ENCODE measurements at regions not wholly inside any gene's neighbourhood (a gene's known extent, or its start where the extent isn't known, plus 50 kb on each side); places are given as distances from the start of the nearest gene placed in this dataset.

DNA sequence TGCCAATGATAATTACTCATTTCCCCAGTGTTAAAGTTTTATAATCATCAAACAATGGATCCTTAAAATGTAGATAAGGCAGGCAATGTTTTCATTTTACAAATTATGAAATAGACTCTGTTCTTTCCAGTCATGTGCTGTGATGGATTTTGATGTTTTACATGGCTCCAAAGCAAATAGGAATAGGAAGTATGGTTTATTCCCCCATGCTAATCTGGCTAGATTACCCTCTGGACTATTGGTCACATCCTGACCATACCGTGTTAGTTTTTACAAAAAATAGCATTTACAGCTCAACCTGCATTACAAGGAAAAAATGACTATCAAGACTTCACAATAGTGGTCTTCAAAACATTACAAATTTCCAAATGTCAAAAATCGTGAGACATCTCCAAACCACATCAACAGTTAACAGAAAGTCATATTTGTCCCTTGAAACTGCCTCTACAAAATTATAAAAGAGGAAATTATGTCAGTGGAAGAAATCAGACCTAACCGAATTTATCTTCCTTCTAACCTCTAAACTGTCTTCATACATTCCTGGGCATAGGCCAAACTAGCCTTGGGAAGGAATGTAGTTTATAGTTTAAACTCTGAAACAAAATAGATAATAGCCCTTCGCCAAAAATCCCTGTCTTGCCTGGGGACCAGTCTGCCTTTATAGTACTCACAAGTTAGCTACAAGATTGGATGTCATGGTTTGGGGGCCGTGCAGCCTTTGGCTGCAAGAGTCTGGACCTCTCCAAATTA, 1941.2 kb upstream of the CELF4 start:
- H3K4me3 ChIP-seq (ENCODE audit: low read depth, low read length), result no peak overlapping the region
- TF ChIP-seq, protein P1, sequence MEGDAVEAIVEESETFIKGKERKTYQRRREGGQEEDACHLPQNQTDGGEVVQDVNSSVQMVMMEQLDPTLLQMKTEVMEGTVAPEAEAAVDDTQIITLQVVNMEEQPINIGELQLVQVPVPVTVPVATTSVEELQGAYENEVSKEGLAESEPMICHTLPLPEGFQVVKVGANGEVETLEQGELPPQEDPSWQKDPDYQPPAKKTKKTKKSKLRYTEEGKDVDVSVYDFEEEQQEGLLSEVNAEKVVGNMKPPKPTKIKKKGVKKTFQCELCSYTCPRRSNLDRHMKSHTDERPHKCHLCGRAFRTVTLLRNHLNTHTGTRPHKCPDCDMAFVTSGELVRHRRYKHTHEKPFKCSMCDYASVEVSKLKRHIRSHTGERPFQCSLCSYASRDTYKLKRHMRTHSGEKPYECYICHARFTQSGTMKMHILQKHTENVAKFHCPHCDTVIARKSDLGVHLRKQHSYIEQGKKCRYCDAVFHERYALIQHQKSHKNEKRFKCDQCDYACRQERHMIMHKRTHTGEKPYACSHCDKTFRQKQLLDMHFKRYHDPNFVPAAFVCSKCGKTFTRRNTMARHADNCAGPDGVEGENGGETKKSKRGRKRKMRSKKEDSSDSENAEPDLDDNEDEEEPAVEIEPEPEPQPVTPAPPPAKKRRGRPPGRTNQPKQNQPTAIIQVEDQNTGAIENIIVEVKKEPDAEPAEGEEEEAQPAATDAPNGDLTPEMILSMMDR (conservative IDR thresholded peaks at IDR 0.05; ENCODE audit: low read depth, low read length), result no peak
- peak; percentile 7 for DNase-seq (ENCODE audit: low read depth)

DNA sequence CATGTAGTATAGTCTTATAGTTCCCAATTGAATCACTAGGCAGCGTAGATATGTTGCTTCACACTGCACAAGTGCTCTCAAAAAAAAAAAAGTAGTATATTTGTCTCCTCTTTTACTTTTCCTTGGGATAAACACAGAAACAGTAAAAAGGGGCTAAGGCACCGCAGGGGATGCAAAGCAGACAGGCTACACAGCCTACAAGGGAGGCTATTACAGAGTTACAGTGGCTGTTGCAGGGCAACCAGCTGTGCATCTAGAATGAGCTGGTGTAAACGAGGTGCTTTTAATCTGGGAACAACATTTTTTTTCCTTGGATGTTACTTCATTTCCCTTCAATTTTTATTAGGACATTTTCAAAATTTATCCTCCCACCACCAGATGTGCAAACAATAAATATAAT, 1934.7 kb upstream of the CELF4 start:
- DNase-seq (ENCODE audit: low read depth), result no peak
- H3K4me3 ChIP-seq (ENCODE audit: low read depth, low read length), result no peak overlapping the region
- TF ChIP-seq, protein P1 (conservative IDR thresholded peaks at IDR 0.05; ENCODE audit: low read depth, low read length), result no peak

DNA sequence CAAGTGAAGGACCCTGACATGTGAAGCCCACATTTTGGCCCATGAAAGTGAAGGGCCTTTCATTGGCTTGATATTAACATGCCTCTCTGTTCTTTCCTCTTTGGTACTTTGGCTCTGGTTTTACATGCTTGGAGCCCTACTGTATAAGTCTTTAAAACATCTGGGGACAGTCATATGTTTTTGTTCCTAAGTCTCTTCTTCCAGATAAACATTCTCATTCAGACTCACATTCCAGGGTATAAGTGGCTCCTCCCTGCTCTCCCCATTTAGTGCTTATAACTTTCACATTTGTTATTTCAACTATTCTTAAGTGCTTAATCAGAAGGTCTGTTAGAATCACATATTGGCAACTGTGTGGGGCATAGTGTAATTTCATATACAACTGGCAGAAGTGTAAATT, 1932.2 kb upstream of the CELF4 start:
- no peak for DNase-seq (ENCODE audit: low read depth)
- no peak overlapping the region for H3K4me3 ChIP-seq (ENCODE audit: low read depth, low read length)
- TF ChIP-seq, protein P1 (conservative IDR thresholded peaks at IDR 0.05; ENCODE audit: low read depth, low read length), result no peak

DNA sequence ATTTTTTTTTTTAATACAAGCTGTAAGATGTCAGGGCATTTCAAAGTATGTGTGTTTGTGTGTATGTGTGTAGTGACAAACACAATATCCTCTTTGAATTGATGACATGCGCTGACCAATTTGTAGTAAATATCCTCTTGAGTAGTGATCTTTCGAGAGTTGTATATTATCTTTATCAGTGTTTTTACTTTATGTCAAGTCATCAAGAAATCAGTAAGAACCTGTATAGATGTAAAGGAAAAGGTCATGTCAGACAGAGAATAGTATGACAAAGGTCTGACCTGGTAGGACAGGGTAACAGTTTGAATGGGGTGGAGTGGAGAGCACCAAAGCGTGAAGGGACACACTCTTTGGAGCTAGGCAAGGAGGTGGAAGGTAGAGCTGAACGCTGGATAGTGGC, 1931.4 kb upstream of the CELF4 start:
- TF ChIP-seq, protein P1 (conservative IDR thresholded peaks at IDR 0.05; ENCODE audit: low read depth, low read length), result no peak
- H3K4me3 ChIP-seq (ENCODE audit: low read depth, low read length), result no peak overlapping the region
- no peak for DNase-seq (ENCODE audit: low read depth)

DNA sequence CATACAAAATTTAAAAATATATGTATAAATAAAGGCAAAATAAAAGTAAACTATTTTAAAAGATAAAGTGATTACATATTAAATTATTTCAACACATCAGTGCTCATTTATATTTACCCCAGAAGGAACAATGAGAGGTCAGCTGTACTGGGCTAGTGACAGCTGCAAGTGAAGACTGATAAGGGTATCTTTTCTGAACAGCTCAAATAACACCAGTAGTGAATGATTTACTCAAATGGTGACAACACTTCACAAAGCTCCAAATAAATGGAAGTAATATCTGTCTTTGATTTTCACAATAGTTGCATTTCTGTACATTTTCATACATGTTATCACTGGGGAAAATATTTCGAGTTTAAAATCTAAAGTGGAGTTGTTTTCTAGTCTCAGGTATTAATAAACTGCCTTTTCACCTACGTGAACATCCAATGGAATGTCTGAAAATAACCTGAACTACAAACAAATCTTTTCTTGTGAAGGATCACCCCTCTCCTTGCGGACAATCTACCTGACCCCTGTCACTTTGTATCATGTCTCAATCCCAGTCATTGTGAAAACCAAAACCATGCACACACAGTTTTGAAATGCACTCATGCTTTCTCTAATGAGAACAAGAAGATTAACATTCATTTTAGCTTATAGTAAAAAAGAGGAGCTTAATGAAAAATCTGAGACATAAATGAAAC, 1928.8 kb upstream of the CELF4 start:
- TF ChIP-seq, protein P1 (conservative IDR thresholded peaks at IDR 0.05; ENCODE audit: low read depth, low read length), result no peak
- DNase-seq (ENCODE audit: low read depth), result no peak
- H3K4me3 ChIP-seq (ENCODE audit: low read depth, low read length), result no peak overlapping the region

DNA sequence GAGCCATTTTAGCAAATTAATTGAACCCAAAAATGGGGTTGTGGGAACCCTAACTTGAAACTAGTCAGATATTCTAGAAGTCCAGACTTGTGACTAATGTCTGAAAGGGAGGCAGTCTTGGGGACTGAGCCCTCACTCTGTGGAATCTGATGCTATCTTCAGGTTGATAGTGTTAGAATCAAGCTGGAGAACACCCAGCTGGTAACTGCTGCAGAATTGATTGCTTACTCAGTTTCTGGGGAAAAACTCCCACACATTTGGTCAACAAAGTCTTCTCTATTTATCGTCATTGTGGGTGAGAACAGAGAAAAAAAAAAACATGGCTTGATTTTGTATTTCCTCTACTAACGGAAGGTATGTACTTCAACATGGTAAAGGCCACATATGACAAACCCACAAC, 1925.8 kb upstream of the CELF4 start:
- no peak overlapping the region for H3K4me3 ChIP-seq (ENCODE audit: low read depth, low read length)
- TF ChIP-seq, protein P1 (conservative IDR thresholded peaks at IDR 0.05; ENCODE audit: low read depth, low read length), result no peak
- no peak for DNase-seq (ENCODE audit: low read depth)

DNA sequence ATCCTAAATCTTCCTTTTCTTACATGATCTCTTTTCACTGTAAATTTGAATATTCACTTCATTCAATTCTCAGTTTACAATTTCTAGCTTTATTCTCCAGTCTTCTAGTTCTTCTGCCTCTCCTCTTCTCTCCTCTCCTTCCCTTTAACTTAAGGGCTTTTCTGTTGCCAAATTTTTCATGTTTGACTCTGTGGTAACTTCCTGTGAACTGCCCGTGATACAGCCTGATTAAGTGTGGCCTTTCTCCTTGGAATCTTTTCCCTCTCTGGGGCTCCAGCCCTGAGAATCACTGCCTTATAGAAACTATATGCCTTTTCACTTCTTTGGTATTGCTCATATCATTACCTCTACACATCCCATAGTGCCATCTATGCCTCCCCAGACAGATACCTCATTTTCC, 1923.8 kb upstream of the CELF4 start:
- DNase-seq (ENCODE audit: low read depth), result peak; percentile 32
- TF ChIP-seq, protein P1 (conservative IDR thresholded peaks at IDR 0.05; ENCODE audit: low read depth, low read length), result no peak
- H3K4me3 ChIP-seq (ENCODE audit: low read depth, low read length), result no peak overlapping the region
